ENCODE measurements at regions not wholly inside any gene's neighbourhood (a gene's known extent, or its start where the extent isn't known, plus 50 kb on each side); places are given as distances from the start of the nearest gene placed in this dataset.

- TF ChIP-seq EZH2phosphoT487 (IDR thresholded peaks at IDR 0.05; ENCODE audit: low read depth, severe bottlenecking, unreplicated experiment), result no peak
- TF ChIP-seq EZH2 (IDR thresholded peaks at IDR 0.05; ENCODE audit: borderline replicate concordance), result no peak
- TF ChIP-seq CTCF (IDR thresholded peaks at IDR 0.05; ENCODE audit: poor library complexity), result no peak
- no peak overlapping the region for H3K27ac ChIP-seq
- 75% methylated on average over 3 of the region's 3 CpGs for WGBS (ENCODE audit: low lambda C conversion rate, missing lambda C conversion rate)
- H3K9me2 ChIP-seq (replicated peaks; ENCODE audit: insufficient read depth), result no peaks in the 10 kb centered on the region
- H4K20me1 ChIP-seq (ENCODE audit: insufficient read depth, poor library complexity, severe bottlenecking), result no peaks in the 10 kb centered on the region
- H3K4me2 ChIP-seq, result no peak overlapping the region
- no peak overlapping the region for H2AFZ ChIP-seq
- no peak overlapping the region for H3K4me3 ChIP-seq
- no peaks in the 10 kb centered on the region for H3K36me3 ChIP-seq (replicated peaks; ENCODE audit: insufficient read depth, low read depth)
- H3K9me3 ChIP-seq (ENCODE audit: low read depth), result no peaks in the 10 kb centered on the region
- peaks cover 8% of the 10 kb centered on the region for H3K4me1 ChIP-seq (ENCODE audit: insufficient read depth)
- H3K27me3 ChIP-seq, result no peaks in the 10 kb centered on the region
- DNase-seq (ENCODE audit: low spot score), result no peak
- no peaks in the 10 kb centered on the region for H3K79me2 ChIP-seq
Measured at GRCh38 chr2:207475546-207475945, 54.2 kb upstream of the CREB1 start.

- Histone ChIP-seq H3K4me3 (no peak overlapping the region), H3K9me2 (replicated peaks; ENCODE audit: insufficient read depth) (no peaks in the 10 kb centered on the region), H4K20me1 (ENCODE audit: insufficient read depth, poor library complexity, severe bottlenecking) (no peaks in the 10 kb centered on the region), H3K9me3 (ENCODE audit: low read depth) (no peaks in the 10 kb centered on the region), H2AFZ (no peak overlapping the region), H3K4me1 (ENCODE audit: insufficient read depth) (peaks cover 1% of the 10 kb centered on the region), H3K27me3 (no peaks in the 10 kb centered on the region), H3K79me2 (no peaks in the 10 kb centered on the region), H3K36me3 (replicated peaks; ENCODE audit: insufficient read depth, low read depth) (no peaks in the 10 kb centered on the region), H3K27ac (no peak overlapping the region), H3K4me2 (no peak overlapping the region)
- WGBS (ENCODE audit: low lambda C conversion rate, missing lambda C conversion rate), result 62% methylated on average over 5 of the region's 5 CpGs
- TF ChIP-seq CTCF (IDR thresholded peaks at IDR 0.05; ENCODE audit: poor library complexity), result no peak
- TF ChIP-seq EZH2 (IDR thresholded peaks at IDR 0.05; ENCODE audit: borderline replicate concordance), result no peak
- no peak for TF ChIP-seq EZH2phosphoT487 (IDR thresholded peaks at IDR 0.05; ENCODE audit: low read depth, severe bottlenecking, unreplicated experiment)
- no peak for DNase-seq (ENCODE audit: low spot score)
Measured at GRCh38 chr2:207477896-207478295, 51.9 kb upstream of the CREB1 start.

- Histone ChIP-seq H3K36me3 (replicated peaks; ENCODE audit: insufficient read depth, low read depth) (no peaks in the 10 kb centered on the region), H3K9me2 (replicated peaks; ENCODE audit: insufficient read depth) (no peaks in the 10 kb centered on the region), H3K79me2 (no peaks in the 10 kb centered on the region), H3K27ac (no peak overlapping the region), H3K9me3 (ENCODE audit: low read depth) (no peaks in the 10 kb centered on the region), H4K20me1 (ENCODE audit: insufficient read depth, poor library complexity, severe bottlenecking) (no peaks in the 10 kb centered on the region), H3K4me1 (ENCODE audit: insufficient read depth) (no peaks in the 10 kb centered on the region), H2AFZ (no peak overlapping the region), H3K27me3 (no peaks in the 10 kb centered on the region), H3K4me2 (no peak overlapping the region), H3K4me3 (no peak overlapping the region)
- 96% methylated on average over 3 of the region's 3 CpGs for WGBS (ENCODE audit: low lambda C conversion rate, missing lambda C conversion rate)
- no peak for DNase-seq (ENCODE audit: low spot score)
- TF ChIP-seq EZH2 (IDR thresholded peaks at IDR 0.05; ENCODE audit: borderline replicate concordance) (no peak), EZH2phosphoT487 (IDR thresholded peaks at IDR 0.05; ENCODE audit: low read depth, severe bottlenecking, unreplicated experiment) (no peak), CTCF (IDR thresholded peaks at IDR 0.05; ENCODE audit: poor library complexity) (no peak)
Measured at GRCh38 chr2:207478572-207478971, 51.2 kb upstream of the CREB1 start.
